ENCODE measurements at regions not wholly inside any gene's neighbourhood (a gene's known extent, or its start where the extent isn't known, plus 50 kb on each side); places are given as distances from the start of the nearest gene placed in this dataset.

DNA sequence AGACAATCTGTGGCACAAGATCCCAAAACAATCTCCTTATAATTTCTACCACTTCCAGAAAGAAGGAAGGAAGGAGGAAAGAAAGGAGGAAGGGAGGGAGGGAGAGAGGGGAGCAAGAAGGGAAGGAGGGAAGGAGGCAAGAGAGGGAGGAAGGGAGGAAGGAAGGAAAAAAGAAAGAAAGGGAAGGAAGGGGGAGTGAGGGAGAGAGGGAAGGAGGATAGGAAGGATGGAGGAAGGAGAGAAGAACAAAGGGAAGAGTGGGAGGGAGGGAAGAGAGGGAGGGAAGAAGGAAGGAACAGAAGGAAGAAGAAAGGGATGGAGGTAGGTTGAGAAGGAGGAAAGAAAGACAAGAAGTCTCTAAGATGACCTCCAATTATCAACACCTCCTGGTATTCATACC, 185.5 kb upstream of the NFE2L3 start:
- DNase-seq = no peak

DNA sequence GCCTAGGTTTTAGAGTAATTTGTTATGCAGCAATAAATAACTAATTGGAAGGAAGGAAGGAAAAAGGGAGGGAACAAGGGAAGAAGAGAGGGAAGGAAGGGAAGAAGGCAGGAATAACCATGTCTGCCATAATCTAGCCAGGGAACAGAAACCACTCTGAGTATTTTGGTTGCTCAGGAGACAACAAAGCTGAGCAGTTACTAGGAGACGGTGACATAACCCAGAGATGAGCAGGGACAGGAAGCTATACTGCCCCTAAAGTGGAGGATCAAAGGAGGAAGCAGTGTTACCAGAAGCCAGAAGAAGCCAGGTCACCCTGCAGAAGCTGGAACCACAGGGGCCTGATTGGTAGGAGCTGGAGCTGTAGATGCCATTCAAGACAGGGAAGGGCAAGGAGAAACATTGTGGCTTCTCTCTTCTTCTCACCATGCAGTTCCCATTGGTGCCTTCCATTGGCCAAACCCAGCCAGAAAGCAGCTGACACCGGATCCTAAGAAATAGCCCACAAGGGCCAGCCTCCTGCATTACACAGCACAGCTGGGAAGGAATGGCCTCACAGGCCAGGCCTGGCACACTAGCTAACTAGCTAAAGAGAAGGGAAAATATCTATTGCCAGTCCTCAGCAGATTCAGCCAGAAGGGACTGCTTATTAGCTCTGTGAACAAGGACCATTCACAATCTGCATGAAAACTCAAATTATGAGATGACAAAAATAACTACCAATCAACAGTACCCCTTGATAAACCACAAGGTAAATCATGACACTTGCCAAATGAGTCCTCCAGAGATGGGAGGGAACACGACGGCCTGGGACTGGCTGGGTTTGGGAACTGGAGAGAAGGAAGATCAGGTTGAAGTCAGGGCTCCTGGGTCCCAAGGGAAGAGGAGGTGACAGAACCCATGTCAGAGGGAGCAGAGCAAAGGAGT, 184.5 kb upstream of the NFE2L3 start:
- DNase-seq = no peak

- DNase-seq = no peak
Measured at GRCh38 chr7:25968205-25968993, 183.6 kb upstream of the NFE2L3 start.

- DNase-seq = no peak
Measured at GRCh38 chr7:25970356-25970755, 181.6 kb upstream of the NFE2L3 start.

DNA sequence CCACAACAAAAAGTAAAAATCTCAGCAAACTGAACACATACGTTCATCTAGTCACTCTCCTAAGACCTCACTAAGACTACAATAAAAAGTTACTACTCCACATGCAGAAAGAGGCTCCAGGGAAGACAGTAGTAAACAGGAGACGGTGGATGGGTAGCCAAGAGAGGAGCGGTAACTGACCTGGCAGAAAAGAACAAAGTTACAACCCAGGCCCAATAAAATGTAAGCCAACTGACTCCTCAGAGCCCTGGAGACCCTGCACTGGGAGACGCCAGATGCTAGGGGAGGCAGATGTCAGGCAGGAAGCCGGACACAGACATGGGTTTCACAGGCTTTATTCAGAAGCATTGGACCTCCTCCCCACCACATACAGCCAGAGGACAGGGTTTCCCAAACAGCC, 181.1 kb upstream of the NFE2L3 start:
- DNase-seq = no peak

- DNase-seq = no peak
Measured at GRCh38 chr7:25976630-25977029, 175.4 kb upstream of the NFE2L3 start.

DNA sequence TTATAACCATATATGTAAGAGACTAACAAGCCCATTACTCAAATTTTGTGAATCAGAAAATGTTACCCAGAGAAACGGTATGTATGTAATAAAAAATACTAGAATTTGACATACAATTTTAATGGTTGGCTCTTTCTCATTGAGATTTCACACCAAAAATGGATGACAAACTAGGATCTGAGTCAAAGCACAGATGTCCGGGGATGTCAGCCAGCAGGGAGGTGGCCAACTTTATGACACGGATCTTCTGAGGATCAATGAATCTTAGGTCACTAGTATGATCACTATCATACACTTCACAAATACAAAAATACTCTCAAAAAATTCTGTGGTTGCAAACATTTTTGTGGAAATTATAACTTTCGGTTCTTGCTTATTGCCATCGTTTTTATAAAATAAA, 173.5 kb upstream of the NFE2L3 start:
- no peak for DNase-seq

- DNase-seq = no peak
Measured at GRCh38 chr7:25979605-25980004, 172.4 kb upstream of the NFE2L3 start.

- no peak for DNase-seq
Measured at GRCh38 chr7:25982684-25983083, 169.3 kb upstream of the NFE2L3 start.

DNA sequence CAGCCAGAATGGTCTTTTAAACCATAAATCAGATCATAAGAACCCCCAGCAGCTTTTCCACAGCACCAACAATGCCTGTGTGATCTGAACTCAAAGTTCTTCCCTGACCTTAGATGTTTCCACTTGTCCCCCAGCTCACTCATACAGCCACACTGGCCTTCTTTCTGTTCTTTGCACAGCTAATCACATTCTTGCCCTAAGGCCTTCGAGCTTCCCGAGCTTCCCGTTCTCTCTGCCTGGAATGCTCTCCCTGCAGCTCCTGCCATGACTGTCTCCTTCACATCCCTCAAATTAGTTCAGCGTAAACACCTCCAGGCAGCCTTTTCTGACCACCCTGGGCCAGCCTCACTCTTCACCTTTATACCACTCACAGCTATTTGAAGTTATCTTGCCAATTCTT, 166.8 kb upstream of the NFE2L3 start:
- DNase-seq = no peak

DNA sequence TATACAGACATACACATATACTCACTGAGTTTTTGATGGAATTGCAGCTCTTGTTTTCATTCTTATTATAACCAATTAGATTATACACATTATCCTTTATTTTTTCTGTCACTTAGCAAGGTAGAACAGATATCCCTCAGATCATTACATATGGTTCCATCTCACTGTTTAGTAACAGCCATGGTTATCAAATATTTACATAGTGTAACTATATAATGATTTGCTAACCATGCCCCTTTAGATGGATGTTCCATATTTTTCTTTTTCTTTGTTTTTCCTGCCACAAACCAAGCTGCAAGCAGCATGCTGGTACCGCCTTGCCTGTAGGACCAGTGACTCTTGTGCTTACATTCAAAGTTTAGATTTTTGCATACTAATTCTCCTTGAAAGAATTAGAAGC, 163.4 kb upstream of the NFE2L3 start:
- no peak for DNase-seq

GRCh38 chr7:25989140-25989705, 162.8 kb upstream of the NFE2L3 start:
- no peak for DNase-seq

DNA sequence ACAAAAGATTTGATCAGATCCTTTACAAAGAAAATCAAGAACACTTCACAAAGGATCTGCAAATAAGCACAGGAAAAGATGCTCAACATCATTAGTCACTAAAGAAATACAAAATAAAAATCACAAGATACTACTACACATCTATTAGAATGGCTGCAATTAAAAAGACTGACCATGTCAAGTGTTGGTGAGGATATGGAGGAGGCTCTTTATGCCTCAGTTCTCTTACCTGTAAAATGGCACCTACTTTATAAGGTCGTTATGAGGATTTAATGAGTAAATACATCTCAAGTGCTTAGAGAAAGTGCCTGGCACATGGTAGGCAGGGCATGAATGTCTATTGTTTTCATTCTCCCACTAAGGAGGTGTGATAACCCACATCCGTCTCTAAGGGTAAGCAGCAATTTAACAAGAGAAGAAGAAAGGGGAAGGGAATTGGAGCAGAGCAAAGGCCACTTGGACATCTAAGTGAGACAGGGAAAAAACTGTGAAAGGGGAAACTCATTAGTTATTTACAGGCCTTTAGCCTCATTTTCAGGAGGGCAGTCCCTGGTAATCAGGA, 157.5 kb upstream of the NFE2L3 start:
- DNase-seq = no peak

- no peak for DNase-seq
Measured at GRCh38 chr7:25995216-25995615, 156.8 kb upstream of the NFE2L3 start.

DNA sequence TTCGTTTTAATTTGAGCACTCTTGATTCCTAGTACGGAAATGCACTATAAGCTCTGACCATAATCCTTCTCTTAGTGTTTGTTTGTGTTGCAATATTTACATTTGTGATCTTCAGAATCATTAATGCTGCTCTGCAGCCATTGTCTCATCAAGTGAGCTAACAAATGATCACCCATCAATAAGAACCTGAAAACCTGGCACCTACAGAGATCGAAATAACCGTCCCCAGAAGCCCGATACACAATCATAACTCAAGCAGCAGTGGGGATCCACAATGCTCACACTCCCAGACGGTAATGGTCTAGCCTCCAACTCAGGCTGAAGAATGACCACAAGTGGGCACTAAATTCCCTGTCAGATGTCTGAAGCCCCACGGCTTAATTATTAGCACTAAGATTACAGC, 156.0 kb upstream of the NFE2L3 start:
- DNase-seq = no peak

- no peak for DNase-seq
Measured at GRCh38 chr7:25998499-25998898, 153.5 kb upstream of the NFE2L3 start.

DNA sequence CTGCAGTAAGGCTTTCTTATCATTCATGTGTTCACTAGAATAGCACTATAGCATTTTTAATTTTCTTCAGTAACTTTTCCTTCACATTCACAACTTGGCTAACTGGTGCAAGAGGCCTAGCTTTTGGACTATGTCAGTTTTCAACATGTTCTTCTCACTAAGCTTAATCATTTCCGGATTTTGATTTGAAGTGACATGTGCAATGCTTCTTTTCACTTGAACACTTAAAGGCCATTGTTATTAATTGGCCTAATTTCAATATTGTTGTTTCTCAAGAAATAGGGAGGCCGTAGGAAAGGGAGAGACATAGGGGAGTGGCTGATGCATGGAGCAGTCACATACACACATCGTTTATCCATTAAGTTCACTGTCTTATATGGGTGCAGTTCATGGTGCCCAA, 151.2 kb upstream of the NFE2L3 start:
- DNase-seq = no peak

- no peak for DNase-seq
Measured at GRCh38 chr7:26001662-26002244, 150.2 kb upstream of the NFE2L3 start.

DNA sequence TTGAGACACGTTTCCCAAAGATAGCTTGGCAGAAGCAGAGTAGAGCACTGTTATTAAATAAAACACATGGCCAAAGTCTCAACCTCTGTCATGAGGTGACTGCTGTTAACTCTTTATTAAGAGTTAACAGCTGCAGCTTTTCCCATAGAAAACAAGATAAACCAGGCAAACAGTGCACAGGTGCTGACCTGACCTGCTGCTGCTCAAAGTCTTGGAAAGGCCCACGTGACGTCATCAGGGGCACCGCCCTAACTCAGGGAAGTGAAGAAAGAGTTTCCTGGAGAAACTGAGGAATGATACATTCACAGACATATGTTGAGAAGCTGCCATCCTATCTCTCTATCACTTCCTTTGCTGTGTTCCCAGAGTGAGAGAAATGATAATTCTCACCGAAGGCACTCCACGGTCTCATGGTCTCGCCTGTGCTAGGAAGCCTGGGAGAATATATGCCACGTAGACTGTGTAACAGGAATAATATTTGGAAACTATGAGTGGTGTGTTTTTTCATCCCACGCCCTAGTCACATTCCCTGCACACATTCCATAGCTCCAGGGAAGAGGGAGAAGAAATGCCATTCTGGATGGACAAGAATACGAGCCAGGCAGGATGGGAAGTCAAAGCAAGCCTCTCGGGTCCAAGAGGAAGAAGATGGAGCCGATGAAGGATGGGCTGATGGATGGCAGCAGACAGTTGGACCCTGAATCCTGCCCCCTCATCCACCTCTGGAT, 146.2 kb upstream of the NFE2L3 start:
- DNase-seq = no peak

DNA sequence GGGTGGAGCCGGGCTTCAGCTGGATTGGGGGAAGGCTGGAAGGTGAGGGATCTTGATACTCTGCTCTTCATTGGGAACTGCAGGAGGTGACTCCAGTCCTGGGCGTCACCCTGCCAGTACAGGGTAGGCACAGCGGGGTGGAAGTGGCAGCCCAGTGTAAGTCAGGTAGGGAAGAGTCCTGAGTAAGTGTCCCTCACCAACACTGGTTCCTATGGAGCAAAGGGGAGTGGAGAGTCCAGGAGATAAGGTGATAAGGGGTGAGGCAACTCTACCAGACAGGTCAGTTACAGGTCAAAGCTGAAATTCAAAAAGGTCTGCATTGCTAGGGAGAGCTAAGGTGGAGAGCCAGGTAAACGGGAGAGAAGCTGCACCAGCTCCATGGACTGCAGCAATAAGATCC, 145.6 kb upstream of the NFE2L3 start:
- DNase-seq = no peak

DNA sequence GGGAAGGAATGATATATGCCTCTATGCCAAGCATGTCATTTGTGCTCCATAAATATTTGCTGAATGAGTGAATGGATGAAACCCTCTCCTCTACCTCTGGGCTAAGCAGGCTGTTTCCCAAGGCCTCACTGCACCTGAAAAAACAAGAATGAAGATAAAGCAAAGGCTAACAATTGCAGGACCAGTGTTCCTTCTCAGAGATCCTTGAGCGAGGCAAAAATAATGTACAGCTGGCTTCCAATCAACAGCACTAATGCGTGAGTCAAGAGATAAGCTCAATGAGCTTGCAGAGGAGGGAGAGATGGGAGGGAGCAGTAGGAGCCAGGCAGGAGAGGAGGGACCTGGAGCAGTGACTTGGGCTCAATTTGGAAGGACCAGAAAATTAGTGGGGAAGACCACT, 144.5 kb upstream of the NFE2L3 start:
- no peak for DNase-seq

- DNase-seq = no peak
Measured at GRCh38 chr7:26008428-26008827, 143.6 kb upstream of the NFE2L3 start.

Measured in NCI-H774 (cell line).